ENCODE measurements at regions not wholly inside any gene's neighbourhood (a gene's known extent, or its start where the extent isn't known, plus 50 kb on each side); places are given as distances from the start of the nearest gene placed in this dataset.

DNA sequence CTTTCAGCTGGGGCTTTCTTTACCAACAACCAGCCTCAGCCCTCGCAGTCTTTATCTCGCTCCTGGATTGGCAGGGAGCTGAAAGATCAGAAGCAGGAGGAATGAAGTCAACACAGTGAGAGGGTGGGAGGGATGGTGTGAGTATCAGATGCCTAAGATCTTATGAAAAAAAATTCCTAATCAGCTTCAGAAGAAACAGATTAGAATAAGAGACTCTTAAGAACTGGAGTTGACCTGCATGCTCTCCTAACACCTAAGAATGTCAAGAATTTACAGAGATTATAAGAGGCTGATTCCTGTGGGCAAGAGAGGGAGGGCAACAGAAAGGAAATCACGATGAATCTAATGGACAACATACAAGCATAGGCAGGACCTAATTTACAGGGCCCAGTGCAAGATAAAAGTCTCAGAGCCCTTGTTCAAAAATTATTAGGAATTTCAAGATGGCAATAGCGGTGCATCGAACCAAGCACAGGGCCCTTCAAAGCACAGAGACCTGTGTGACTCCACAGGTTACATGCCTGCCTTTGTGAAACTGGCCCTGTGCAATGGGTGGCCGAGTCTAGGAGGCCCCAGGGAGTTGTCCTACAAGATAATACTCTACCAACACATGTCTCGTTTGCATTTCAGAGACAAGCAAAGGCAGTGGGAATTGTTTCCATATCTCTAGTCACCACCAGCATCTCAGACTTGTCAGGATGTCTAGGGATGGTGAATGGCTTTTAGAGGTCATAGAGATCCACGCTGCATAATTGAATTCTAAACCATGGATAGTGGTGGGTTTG is 65.3 kb upstream of the PPP2R5A start:
- no peak for FAIRE-seq

DNA sequence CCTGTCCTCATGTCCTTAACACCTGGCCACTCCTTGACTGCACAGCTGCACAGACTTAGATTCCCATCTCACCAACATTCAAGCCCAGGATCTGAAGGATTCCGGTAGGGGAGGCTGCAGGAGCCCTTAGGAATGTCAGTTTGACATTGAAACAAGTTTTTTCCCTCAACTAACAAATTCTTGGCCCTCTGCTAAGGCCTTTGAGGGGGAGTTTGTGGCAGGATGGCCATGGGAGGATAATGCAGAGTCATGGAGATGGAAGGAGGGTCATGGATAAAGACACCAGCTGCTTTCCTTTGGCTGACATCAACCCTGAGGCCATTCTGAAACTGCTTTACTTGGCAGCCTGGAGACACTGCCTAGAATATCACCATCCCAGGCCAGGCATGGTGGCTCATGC is 63.4 kb upstream of the PPP2R5A start:
- FAIRE-seq (no peak), DNase-seq (ENCODE audit: insufficient read length, low spot score) (no peak)

More for the DNA sequence above, 65.3 kb upstream of the PPP2R5A start:
- peak; percentile 35 for DNase-seq (ENCODE audit: insufficient read length, low spot score)

DNA sequence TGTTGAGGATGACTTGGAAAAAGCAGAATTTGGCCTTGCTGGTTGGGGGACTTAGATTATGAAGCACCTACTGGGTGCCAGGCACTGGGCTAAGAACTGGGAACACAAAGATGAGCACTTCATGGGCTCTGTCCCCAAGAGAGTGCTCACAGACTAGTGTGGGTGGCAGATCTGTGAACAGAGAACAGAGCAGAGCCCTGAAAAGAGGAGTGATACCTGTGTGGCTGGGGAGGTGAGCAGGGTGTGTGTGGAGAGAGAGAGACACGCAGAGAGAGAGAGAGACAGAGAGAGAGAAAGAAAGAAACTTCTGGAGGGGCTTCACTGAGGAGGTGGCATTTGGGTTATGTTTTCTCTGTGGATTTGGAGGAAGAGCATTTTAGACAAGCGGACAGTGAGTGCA is 61.1 kb upstream of the PPP2R5A start:
- FAIRE-seq (no peak), DNase-seq (ENCODE audit: insufficient read length, low spot score) (no peak)

DNA sequence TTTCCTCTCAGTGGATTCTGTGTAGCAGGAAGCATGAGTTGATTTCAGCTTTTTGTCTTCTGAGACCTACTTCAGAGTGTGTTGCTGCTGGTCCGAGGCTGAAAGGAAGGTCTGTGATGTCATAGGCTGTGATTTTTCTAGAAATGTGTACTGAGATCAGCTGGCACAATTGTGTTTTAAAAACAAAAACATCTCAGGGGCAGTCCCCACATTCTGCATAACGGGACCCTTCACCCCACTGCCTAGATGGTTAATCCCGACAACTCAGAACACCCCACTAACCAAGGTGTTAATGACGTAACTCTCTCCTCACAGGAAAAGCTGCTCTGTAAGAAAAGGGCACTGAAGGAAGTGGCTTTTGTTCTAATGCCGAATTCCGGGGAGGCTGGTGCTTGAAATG is 59.8 kb upstream of the PPP2R5A start:
- no peak for DNase-seq (ENCODE audit: insufficient read length, low spot score)
- FAIRE-seq: no peak

DNA sequence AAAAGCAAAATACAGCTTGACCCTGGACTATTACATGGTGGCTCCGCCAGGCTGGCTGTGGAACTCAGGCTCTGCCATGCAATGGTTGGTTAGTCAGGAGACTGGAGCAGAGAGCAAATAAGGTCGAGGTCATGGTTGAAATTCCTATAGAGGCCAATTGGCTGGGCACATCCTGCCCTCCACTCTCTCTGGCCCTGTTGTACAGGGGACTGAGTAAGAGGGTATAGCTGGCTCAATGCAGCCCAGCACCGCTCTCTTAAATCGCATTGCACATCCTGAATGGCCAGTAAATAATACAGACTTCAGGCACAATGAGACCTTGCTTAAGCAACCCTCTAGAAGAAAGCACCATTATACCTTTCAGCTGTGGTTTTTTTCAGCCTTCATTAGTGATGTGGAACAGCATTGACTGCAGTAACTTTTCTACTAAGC is 59.3 kb upstream of the PPP2R5A start:
- no peak for FAIRE-seq

DNA sequence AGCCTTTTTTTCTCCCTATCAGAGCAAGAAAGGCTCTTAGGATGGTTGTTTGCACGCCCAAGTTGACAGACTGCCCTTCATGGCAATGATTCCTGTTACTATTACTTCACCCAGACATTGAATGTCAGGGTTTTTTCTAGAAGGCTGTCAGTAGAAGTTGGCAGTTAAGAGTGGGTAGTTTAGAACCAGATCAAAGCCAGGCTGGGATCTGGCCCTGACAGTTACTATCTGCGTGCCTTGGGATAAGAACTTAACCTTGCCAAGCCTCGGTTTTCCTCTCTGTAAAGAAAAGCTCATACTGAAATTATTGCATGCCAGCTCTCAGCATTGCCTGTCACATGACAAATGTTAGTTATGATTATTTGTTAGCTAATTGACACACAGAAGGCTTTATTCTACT is 58.7 kb upstream of the PPP2R5A start:
- DNase-seq (ENCODE audit: insufficient read length, low spot score) (no peak), FAIRE-seq (no peak)

More for the DNA sequence above, 59.3 kb upstream of the PPP2R5A start:
- DNase-seq (ENCODE audit: insufficient read length, low spot score): no peak

DNA sequence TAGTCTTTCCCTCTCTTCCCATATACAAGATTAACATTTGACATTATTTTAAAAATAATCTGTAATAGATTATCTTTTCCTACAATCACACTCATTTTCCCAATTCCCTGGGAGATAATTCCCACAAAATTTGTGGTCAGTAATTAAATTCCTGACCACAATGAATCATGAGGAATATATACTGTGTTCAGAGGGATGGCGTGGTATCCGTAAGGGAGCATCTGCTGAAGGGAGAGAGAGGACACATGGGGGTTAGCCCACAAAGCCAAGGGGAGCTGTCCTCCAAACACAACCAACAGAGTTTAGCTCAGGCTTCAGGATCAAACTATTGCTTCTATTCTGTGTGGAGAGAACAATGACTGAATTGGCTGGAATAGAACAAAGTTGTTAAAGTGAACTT is 57.1 kb upstream of the PPP2R5A start:
- FAIRE-seq (no peak), DNase-seq (ENCODE audit: insufficient read length, low spot score) (no peak)

DNA sequence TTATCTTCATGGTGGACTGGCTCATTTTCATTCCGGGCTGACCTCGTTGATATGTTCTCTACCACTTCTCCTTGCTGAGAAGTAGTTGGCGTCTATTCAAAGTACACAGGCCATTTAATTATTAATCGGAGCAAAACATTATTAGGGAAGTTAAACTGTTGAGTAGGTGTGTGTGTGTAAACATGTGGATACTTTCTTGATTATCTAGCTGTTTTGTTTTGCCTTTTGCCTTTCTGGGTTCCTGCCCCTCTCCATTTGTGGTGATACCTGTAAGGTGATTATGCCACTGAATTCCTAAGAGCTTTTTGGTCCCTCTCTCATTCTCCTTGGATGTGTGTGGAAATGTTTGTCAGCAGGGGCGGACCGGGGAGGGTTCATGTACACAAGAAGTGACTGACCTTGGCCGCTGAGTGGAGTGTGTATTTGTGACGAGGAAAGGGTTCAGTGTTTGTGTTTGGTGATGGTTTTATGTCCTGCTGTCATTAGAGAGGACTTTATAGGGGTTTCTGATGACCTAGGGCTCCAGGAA is 56.6 kb upstream of the PPP2R5A start:
- no peak for DNase-seq (ENCODE audit: insufficient read length, low spot score)

DNA sequence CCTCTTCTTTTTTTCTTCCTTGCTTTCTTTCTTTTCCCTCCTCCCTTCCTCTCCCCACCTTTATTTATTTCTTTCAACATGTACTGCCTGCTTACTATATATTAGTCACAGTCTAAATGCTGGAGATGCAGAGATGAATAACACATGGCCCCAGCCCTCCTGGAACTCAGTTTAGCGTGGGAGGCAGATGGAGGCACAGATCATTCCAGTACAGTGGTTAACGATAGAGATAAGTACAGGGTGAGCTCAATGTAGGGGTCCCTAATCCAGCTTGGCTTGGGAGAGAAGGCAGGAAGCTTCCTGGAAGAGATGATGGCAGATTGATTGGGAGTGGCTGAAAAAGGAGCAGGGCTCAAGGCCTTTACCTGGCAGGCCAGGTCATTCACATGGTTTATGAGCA is 55.6 kb upstream of the PPP2R5A start:
- DNase-seq (ENCODE audit: insufficient read length, low spot score) (no peak), FAIRE-seq (no peak)

More for the DNA sequence above, 56.6 kb upstream of the PPP2R5A start:
- no peak for FAIRE-seq

DNA sequence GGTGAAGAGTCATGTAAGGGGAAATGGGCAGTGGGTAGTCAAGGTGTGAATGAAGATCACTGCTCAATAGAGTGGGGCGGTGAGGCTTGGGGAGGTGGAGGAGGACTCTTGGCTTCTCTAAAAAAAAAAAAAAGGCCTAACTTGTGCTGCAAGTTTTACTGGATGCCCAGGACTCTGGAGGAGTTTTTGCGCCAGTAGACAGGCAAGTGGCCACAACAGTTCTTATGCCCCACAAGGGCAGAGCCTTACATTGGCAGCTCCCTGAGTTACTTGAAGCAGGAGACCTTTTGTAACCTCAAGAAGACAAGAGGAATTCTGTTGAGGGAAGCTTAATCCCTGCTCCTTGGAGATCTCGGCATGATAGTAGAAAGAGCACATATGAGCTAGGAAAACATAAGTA is 54.9 kb upstream of the PPP2R5A start:
- no peak for DNase-seq (ENCODE audit: insufficient read length, low spot score)
- FAIRE-seq: no peak

DNA sequence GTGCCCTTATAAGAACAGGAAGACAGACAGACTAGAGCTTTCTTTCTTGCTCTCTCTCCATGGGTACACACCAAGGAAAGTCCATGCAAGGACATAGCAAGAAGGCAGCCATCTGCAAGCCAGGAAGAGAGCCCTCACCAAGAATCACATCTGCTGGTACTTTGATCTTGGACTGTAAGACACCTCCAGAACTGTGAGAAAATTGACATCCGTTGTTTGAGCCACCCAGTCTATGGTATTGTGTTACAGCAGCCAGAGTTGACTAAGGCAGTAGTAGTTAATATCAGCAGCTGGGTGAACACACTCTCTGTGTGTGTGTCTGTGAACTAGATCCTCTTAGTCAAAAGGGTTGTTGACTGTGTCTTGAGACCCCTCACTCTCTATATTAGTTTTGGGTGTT is 53.8 kb upstream of the PPP2R5A start:
- no peak for DNase-seq (ENCODE audit: insufficient read length, low spot score)
- peak; percentile 23 for FAIRE-seq

DNA sequence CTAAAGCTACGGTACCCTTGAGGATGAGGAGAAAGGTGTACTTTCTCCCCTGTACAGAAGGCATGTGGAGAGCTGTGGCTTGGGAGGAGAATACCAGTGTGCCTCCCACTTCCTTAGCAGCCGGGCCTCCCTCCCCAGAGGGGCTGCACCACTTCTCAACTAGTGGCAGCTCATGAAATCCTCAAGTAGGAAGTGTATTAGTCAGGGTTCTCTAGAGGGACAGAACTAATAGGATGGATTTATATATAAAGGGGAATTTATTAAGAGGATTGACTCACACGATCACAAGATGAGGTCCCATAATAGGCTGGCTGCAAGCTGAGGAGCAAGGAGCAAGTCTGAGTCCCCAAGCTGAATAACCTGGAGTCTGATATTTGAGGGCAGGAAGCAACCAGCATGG is 53.1 kb upstream of the PPP2R5A start:
- DNase-seq (ENCODE audit: insufficient read length, low spot score) (no peak), FAIRE-seq (no peak)

DNA sequence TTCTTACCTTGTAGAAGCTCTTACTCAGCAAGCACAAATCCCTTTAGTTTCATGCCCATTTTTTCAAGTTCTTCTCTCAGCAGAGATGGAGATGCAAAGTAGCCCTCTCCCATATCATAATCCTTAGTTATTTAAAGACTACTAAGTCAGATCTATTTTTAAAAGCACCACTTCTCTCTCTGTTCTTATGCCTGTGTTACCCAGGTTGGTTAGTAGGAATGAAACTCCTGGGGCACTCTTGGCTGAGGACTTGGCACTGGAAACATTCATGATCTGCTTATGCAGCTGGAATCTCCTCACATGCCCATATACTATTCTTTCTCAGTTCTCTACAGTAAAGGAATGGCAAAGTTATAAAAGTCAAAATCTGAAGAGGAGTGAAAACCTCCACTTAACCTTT is 51.9 kb upstream of the PPP2R5A start:
- FAIRE-seq (no peak), DNase-seq (ENCODE audit: insufficient read length, low spot score) (no peak)

DNA sequence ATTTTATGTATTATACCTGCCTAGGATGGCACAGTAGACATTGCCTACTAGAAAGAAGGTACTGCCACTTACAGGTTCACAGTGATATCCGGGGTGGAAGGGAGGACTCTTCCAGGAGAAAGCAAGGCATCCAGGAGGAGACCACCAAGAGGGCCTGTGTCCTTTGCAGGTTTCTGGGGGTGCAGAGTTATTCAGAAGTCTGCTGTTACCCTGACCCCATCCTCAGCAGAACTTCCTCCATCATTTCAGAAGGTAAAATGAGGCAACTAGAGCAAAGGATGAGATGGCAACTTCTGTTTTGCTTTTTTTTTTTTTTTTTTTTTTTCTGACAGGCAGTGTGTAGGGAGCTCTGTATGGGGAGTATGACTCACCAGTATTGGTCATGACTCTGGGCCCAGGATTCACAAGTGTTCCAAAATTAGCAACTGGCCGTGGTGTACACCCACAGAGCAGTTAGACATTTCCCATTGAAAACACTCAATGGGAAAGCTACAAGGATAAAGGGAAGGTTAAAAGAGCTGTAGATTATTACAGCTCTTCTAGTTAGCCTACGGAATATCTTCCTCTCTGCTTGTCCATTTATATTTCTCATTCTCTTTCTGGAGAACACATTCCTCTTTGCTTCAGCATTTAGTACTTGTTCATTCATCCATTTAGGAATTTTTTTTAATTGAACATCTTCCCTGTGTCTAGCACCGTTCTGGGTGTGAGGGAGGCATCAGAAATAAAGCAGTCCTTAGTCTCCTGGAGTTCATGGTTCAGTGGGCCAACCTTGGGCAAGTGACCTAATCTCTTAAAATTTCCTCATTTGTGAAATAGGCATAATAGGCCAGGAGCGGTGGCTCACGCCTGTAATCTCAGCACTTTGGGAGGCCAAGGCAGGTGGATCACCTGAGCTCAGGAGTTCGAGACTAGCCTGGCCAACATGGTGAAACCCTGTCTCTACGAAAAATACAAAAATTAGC is 50.5 kb upstream of the PPP2R5A start:
- peak; percentile 82 for DNase-seq (ENCODE audit: insufficient read length, low spot score)
- FAIRE-seq: peak; percentile 13
